BLaER1 treated with 17β-estradiol and CSF1 and Interleukin-3, amounts not matched to agents 10 nM and 100 nM (cell line): ENCODE measurements at regions not wholly inside any gene's neighbourhood (a gene's known extent, or its start where the extent isn't known, plus 50 kb on each side); places are given as distances from the start of the nearest gene placed in this dataset.

Experiments used
- H3K27ac ChIP-seq, 11 experiments: shearing (Covaris generic); formaldehyde crosslinking; 2 replicates each; pipeline ENCODE4 v1.8.1; 2022
- H3K27me3 ChIP-seq, 11 experiments: shearing (Covaris generic); formaldehyde crosslinking; 2 replicates each; pipeline ENCODE4 v1.8.1; 2022
- H3K36me3 ChIP-seq, 11 experiments: shearing (Covaris generic); formaldehyde crosslinking; 2 replicates each; pipeline ENCODE4 v1.8.1; 2022
- H3K4me1 ChIP-seq, 10 experiments: shearing (Covaris generic); formaldehyde crosslinking; 2 replicates each; pipeline ENCODE4 v1.8.1; 2022
- H3K4me2 ChIP-seq, 11 experiments: shearing (Covaris generic); formaldehyde crosslinking; 2 replicates each; pipeline ENCODE4 v1.8.1; 2022
- H3K4me3 ChIP-seq, 10 experiments: shearing (Covaris generic); formaldehyde crosslinking; 2 replicates each; pipeline ENCODE4 v1.8.1; 2022
- H3K9ac ChIP-seq, 11 experiments: shearing (Covaris generic); formaldehyde crosslinking; 2 replicates each; pipeline ENCODE4 v1.8.1; 2022
- H3K9me3 ChIP-seq, 11 experiments: shearing (Covaris generic); formaldehyde crosslinking; replicated peaks in 1 of 11; 2 replicates each; pipeline ENCODE4 v1.8.1; 2022
- H4K20me1 ChIP-seq, 11 experiments: shearing (Covaris generic); formaldehyde crosslinking; 2 replicates each; pipeline ENCODE4 v1.8.1; 2022
- Cebpa-rat ChIP-seq, 11 experiments: shearing (Covaris generic); IDR thresholded peaks; 2 replicates each; pipeline ENCODE4 v1.8.1; 2022

DNA sequence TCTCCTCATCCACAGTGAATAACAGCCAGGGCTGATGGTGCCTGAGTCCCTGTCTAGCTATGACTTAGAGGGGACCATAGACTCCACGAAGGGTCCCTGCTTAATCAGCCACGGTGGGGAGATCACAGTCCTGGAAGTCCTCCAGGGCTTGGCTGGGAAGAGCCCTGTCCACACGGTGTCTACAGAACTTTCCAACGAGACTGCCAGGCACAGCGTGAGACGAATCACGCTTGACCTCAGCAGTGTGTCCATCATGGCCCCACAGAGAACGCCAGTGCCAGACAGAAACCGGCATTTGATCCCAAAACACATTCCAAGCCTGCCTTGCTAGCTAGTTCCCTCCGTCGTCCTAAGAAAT lies 143.4 kb downstream of the CRYBB2 start:
- Histone ChIP-seq H3K36me3 (peaks cover 20 to 59% (median 47%) of the 10 kb centered on the region in 11 experiments), H3K4me3 (no peak overlapping the region), H3K4me1 (peaks cover 54 to 100% (median 92%) of the 10 kb centered on the region in 10 experiments), H3K27me3 (no peaks in the 10 kb centered on the region), H3K27ac (peak overlapping the region in 5 of 11 experiments; percentile 10 to 38 (median 30); a peak in 4 of 22 replicates), H3K9me3 (no peaks in the 10 kb centered on the region), H3K9ac (peak overlapping the region in 2 of 11 experiments; percentile 18; a peak in 4 of 22 replicates), H3K4me2 (peak overlapping the region in 2 of 11 experiments; percentile 5 to 18; a peak in 1 of 22 replicates), H4K20me1 (peaks cover 73 to 99% (median 93%) of the 10 kb centered on the region in 11 experiments; a peak in 21 of 22 replicates)
- TF ChIP-seq Cebpa-rat (IDR thresholded peaks at IDR 0.05) = no peak

DNA sequence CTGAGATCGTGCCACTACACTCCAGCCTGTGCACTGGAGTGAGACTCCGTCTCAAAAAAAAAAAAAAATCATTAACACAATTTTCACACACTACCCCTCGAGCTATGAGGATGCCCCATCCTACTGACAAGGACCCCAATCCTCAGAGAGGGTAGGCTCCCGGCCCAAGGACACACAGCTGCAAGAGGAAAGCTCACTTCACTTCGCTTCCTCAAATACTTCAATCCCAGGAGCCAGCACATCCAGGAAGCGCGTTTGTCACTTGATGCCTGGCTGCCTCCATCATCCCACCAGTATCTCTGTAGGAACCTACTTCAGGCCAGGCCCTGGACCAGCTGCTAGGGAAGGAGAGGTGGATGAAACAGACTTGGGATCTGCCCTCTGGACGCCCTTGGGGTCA lies 144.0 kb downstream of the CRYBB2 start:
- no peak for TF ChIP-seq Cebpa-rat (IDR thresholded peaks at IDR 0.05)
- H4K20me1 ChIP-seq = peaks cover 68 to 99% (median 93%) of the 10 kb centered on the region in 11 experiments; a peak in 21 of 22 replicates
- H3K4me1 ChIP-seq = peaks cover 54 to 100% (median 92%) of the 10 kb centered on the region in 10 experiments
- no peaks in the 10 kb centered on the region for H3K9me3 ChIP-seq
- no peaks in the 10 kb centered on the region for H3K27me3 ChIP-seq
- no peak overlapping the region for H3K4me3 ChIP-seq
- peak overlapping the region in 1 of 11 experiments; percentile 56; a peak in 1 of 22 replicates for H3K27ac ChIP-seq
- peak overlapping the region in 7 of 11 experiments; percentile 5 to 63 (median 36); a peak in 2 of 22 replicates for H3K9ac ChIP-seq
- H3K36me3 ChIP-seq = peaks cover 18 to 57% (median 45%) of the 10 kb centered on the region in 11 experiments
- peak overlapping the region in 10 of 11 experiments; percentile 53 to 91 (median 76); a peak in 16 of 22 replicates for H3K4me2 ChIP-seq

DNA sequence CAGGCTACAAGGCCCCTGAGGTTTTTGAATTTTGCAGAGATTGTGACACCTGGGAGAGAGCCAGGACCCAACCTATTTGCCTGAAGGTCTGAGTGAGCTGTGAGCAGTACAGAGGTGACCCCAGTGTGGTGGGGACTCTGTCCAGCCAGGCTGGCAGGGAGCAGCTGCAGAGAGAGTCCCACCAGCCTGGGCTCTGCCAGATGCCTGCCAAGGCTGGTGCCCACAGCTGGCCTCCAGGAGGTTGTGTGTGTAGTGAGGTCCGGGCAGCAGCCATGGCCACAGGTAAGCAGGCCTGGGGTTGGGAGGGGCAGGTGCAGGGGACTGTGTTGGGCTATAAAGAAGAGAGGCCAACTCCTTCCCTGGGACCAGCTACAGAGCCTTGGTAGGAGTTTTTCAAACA lies 144.8 kb downstream of the CRYBB2 start:
- Histone ChIP-seq H3K36me3 (peaks cover 12 to 55% (median 38%) of the 10 kb centered on the region in 11 experiments), H3K9me3 (no peaks in the 10 kb centered on the region), H3K27ac (peak overlapping the region in 8 of 11 experiments; percentile 0 to 56 (median 39); a peak in 12 of 22 replicates), H3K4me1 (peaks cover 54 to 99% (median 92%) of the 10 kb centered on the region in 10 experiments), H3K27me3 (no peaks in the 10 kb centered on the region), H3K4me3 (no peak overlapping the region), H3K4me2 (peak overlapping the region; percentile 53 to 91 (median 76)), H3K9ac (peak overlapping the region; percentile 5 to 63 (median 44); a peak in 15 of 22 replicates), H4K20me1 (peaks cover 71 to 99% (median 94%) of the 10 kb centered on the region in 11 experiments; a peak in 21 of 22 replicates)
- TF ChIP-seq Cebpa-rat (IDR thresholded peaks at IDR 0.05) = no peak

DNA sequence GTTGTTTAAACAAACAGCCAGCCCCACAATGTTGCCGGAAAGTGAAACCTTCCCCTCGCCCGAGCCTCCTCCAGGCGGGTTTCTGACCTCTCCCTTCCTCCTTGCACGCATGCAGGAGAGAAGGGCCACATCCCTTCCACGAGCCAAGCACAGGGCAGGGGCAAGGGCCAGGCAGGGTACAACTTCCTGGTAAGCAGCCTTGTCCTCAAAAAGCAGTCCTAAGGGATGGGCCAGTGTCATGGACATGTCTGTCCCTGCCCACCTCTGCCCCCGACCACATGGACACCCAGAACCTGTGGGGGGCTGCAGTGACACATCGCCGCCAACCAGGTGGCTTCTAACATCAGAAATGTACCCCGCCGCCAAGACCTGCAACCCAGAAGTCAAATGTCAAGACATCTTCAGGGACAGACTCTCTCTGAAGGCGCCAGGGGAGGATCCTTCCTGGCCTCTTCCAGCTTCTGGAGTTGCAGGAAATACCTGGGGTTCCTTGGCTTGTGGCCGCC lies 145.3 kb downstream of the CRYBB2 start:
- H3K9me3 ChIP-seq = no peaks in the 10 kb centered on the region
- peaks cover 54 to 98% (median 92%) of the 10 kb centered on the region in 10 experiments for H3K4me1 ChIP-seq
- H3K9ac ChIP-seq = peak overlapping the region; percentile 5 to 63 (median 45); a peak in 14 of 22 replicates
- H3K4me3 ChIP-seq = no peak overlapping the region
- H3K27ac ChIP-seq = peak overlapping the region in 8 of 11 experiments; percentile 17 to 56 (median 39); a peak in 12 of 22 replicates
- no peak for TF ChIP-seq Cebpa-rat (IDR thresholded peaks at IDR 0.05)
- H3K36me3 ChIP-seq = peaks cover 10 to 54% (median 35%) of the 10 kb centered on the region in 11 experiments
- no peaks in the 10 kb centered on the region for H3K27me3 ChIP-seq
- H3K4me2 ChIP-seq = peak overlapping the region; percentile 53 to 91 (median 76)
- peaks cover 71 to 100% (median 95%) of the 10 kb centered on the region in 11 experiments; a peak in 21 of 22 replicates for H4K20me1 ChIP-seq

GRCh38 chr22:25365491-25366261 lies 146.2 kb downstream of the CRYBB2 start:
- Histone ChIP-seq H3K9ac (peak overlapping the region in 8 of 11 experiments; percentile 7 to 57 (median 36); a peak in 10 of 22 replicates), H3K27ac (peak overlapping the region in 8 of 11 experiments; percentile 6 to 56 (median 26); a peak in 12 of 22 replicates), H3K27me3 (no peaks in the 10 kb centered on the region), H4K20me1 (peaks cover 77 to 100% (median 99%) of the 10 kb centered on the region in 11 experiments; a peak in 21 of 22 replicates), H3K36me3 (peaks cover 3 to 55% (median 36%) of the 10 kb centered on the region in 11 experiments; a peak in 20 of 22 replicates), H3K4me3 (no peak overlapping the region), H3K4me1 (peaks cover 54 to 94% (median 88%) of the 10 kb centered on the region in 10 experiments), H3K9me3 (no peaks in the 10 kb centered on the region), H3K4me2 (peak overlapping the region; percentile 53 to 91 (median 76); a peak in 21 of 22 replicates)
- no peak for TF ChIP-seq Cebpa-rat (IDR thresholded peaks at IDR 0.05)

DNA sequence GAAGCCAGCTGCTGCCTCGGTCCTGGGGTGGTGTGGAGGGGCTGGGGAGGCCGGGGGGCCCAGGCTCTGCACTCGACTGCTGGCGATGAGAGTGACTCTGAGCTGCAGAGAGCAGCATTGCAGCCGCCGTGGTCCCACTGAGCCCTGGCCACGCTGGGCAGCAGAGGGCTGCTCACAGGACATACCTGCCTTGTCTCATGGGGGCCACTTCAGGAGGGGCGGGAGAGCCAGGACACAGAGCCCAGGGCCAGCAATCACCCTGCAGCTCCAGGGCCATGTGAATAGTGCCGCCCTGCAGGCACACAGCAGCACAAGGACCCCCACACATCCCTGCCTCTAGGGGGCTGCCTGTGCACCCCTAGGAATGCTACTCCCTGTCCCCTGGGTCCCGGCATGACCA lies 147.0 kb downstream of the CRYBB2 start:
- no peaks in the 10 kb centered on the region for H3K9me3 ChIP-seq
- H3K4me2 ChIP-seq = peak overlapping the region; percentile 53 to 91 (median 76); a peak in 21 of 22 replicates
- H3K27me3 ChIP-seq = no peaks in the 10 kb centered on the region
- no peak for TF ChIP-seq Cebpa-rat (IDR thresholded peaks at IDR 0.05)
- H3K36me3 ChIP-seq = peaks cover 8 to 55% (median 36%) of the 10 kb centered on the region in 11 experiments; a peak in 21 of 22 replicates
- peak overlapping the region in 7 of 11 experiments; percentile 17 to 60 (median 29); a peak in 5 of 22 replicates for H3K27ac ChIP-seq
- H4K20me1 ChIP-seq = peaks cover 74 to 100% (median 96%) of the 10 kb centered on the region in 11 experiments; a peak in 21 of 22 replicates
- no peak overlapping the region for H3K4me3 ChIP-seq
- H3K9ac ChIP-seq = peak overlapping the region in 5 of 11 experiments; percentile 8 to 54 (median 28); a peak in 6 of 22 replicates
- peaks cover 54 to 88% (median 81%) of the 10 kb centered on the region in 10 experiments for H3K4me1 ChIP-seq

GRCh38 chr22:25366876-25367466 lies 147.5 kb downstream of the CRYBB2 start:
- Histone ChIP-seq H3K36me3 (peaks cover 13 to 57% (median 33%) of the 10 kb centered on the region in 11 experiments; a peak in 21 of 22 replicates), H4K20me1 (peaks cover 69 to 99% (median 92%) of the 10 kb centered on the region in 11 experiments; a peak in 21 of 22 replicates), H3K9ac (peak overlapping the region in 6 of 11 experiments; percentile 9 to 35 (median 28); a peak in 6 of 22 replicates), H3K4me1 (peaks cover 54 to 86% (median 79%) of the 10 kb centered on the region in 10 experiments), H3K27ac (peak overlapping the region in 8 of 11 experiments; percentile 25 to 60 (median 42); a peak in 12 of 22 replicates), H3K9me3 (no peaks in the 10 kb centered on the region), H3K4me3 (no peak overlapping the region), H3K27me3 (no peaks in the 10 kb centered on the region), H3K4me2 (peak overlapping the region; percentile 53 to 91 (median 76))
- no peak for TF ChIP-seq Cebpa-rat (IDR thresholded peaks at IDR 0.05)

DNA sequence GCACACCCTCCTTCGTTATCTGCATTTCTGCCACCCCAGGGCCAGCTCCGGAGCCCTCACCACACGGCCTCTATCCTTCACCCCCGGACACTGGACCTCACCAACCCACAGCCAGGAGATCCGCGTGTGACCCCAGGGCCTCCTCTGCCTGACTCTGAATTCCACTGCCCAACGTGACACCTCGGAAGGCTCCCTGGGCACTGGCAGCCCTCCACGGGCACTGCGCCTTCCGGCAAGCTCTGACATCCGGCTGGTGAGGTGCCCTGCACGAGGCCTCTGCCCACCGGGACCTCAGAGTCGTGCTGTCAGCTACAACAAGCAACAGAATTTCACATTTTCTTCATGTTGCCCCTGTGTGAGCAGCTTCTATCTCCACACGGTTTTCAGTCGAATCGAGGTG lies 148.3 kb downstream of the CRYBB2 start:
- H3K4me2 ChIP-seq = peak overlapping the region; percentile 27 to 91 (median 75)
- H3K36me3 ChIP-seq = peaks cover 18 to 60% (median 40%) of the 10 kb centered on the region in 11 experiments; a peak in 21 of 22 replicates
- TF ChIP-seq Cebpa-rat (IDR thresholded peaks at IDR 0.05) = no peak

More for the DNA sequence above, 148.3 kb downstream of the CRYBB2 start:
- no peaks in the 10 kb centered on the region for H3K27me3 ChIP-seq
- peaks cover 61 to 97% (median 90%) of the 10 kb centered on the region in 11 experiments; a peak in 21 of 22 replicates for H4K20me1 ChIP-seq
- H3K4me1 ChIP-seq = peaks cover 54 to 78% (median 73%) of the 10 kb centered on the region in 10 experiments
- peak overlapping the region in 8 of 11 experiments; percentile 16 to 60 (median 42); a peak in 13 of 22 replicates for H3K27ac ChIP-seq
- no peaks in the 10 kb centered on the region for H3K9me3 ChIP-seq
- no peak overlapping the region for H3K4me3 ChIP-seq
- H3K9ac ChIP-seq = peak overlapping the region in 2 of 11 experiments; percentile 35 to 37; a peak in 2 of 22 replicates
